HG02763 (cell line): ENCODE measurements at regions not wholly inside any gene's neighbourhood (a gene's known extent, or its start where the extent isn't known, plus 50 kb on each side); places are given as distances from the start of the nearest gene placed in this dataset.

ENCODE experiments used
- ATAC-seq: cut with Tn5 transposase; IDR thresholded peaks from one replicate; pipeline ENCODE4 v1.9.1; 2021; ENCODE audit warnings: mild to moderate bottlenecking, moderate library complexity; ENCODE audit not compliant: unreplicated experiment

DNA sequence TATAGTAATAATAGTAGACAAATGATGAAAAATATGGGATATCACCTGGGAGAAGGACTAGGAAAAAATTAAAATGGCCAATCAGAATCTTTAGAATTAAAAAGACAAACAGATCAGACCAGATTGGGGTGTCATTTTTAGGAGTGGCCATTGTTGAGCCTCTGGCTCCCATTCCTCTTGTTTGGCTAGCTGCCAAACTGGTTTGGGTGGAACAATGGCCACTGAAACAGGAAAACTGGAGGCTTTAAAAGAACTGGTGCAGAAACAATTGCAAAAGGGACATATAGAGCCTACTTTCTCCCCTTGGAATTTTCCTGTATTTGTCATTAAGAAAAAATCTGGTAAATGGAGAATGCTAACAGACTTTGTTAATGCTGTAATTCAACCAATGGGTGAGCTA is 294.8 kb upstream of the DKK2 start:
- ATAC-seq = no peak

DNA sequence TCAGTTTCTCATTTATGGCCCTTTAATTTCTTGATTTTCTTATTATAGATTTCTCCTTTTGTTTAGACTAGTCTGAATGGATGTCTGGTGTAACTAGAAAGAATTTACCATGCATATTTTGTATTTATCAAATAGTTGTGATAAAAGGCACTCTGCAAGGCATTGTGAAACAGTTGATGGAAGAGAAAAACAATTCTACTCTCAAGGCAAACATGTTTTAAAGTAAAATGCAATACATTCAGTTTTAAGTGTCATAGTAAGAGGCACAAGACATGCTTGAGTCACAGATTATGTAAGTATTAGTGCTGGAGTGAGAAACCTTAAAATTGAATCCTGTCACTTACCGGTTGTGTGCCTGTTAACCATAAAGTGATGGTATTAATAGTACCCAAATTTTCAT is 283.3 kb upstream of the DKK2 start:
- ATAC-seq = no peak

DNA sequence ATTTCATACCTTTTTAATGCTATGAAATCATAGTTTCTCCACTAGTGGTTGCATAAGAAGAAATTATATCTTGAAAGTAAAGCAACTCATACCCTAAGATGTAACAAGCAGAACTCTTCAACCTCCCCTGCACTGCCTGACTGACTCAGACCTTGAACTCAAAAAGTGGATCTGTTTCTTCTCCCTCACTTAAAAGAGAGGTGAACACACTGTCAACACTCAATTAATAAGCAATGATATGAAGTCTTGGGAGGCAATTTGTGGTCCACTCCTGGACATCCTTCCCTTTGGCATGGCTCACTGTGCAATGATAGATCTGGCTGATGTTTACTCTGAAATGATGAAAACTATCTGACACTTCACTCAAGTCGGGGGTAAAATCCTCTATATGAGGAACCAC is 282.0 kb upstream of the DKK2 start:
- no peak for ATAC-seq

DNA sequence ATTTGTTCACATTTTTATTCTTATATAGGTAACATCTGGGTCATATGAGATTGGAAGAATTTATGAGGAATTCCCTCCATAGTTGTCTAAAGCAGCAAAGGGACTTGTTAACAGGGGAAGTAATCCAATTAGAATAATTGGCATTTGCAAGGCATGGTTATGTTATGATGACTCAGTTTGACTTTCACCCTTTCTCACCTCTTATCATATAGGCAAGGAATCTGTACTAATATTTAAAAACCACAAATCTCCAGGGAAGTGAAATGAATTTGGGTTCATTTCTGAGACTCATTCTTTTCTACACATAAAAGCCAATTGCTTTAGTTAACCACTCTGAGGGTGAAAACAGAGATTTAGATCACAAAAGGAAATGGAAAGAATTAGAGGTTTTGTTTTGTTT is 281.5 kb upstream of the DKK2 start:
- ATAC-seq = no peak

DNA sequence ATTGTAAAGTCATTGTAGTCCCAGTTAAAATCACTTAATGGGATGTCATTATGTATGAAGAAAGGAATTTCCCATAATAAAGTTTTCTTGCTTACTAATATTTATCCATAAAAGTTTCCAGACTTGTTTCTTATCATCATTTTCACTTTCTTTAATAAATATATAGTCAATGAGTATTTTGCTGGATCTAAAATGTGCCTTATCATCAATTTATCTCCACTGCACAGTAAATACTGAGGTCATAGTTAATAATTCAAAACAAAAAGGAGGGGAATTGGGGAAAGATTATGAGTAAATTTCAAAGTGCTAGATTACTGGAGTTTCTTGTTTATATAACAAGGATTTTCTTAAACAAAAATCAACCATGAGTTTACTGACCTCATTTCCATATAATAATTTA is 279.5 kb upstream of the DKK2 start:
- no peak for ATAC-seq

DNA sequence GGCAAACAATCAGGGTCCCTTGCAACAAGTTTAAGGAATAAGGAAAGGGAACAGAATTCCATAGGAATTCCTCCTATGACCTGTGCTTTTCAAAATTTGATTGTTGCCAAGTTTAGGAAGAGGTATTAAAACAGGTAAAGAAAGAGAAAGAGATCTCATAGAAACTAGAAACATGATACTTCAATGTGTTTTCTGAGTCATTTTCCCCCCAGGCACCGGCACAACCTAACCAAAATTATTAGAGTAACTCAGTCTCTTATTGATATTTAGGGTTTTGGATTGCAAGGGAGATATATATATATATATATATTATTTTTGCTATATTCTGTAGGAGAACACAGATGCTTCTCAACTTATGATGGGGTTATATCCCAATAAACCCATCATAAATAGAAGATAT is 278.0 kb upstream of the DKK2 start:
- ATAC-seq = no peak

DNA sequence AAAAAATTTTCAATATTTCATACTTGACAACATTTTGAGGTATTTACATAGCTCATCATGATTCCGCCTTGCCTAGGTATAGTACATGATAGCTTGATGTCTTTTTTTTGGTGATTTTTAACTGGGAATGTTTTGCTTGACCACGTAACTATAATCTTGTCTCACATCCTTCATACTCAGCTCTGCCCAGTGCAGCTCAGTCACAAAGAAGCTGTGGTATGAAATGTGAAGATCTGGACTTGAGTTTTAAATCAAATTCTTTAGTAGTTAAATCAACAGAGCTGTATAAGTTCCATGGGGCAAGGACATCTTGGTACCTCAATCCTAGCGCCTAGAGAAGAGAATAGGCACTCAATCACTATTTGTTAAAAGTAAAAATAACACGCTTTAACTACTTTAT is 276.3 kb upstream of the DKK2 start:
- ATAC-seq = no peak

DNA sequence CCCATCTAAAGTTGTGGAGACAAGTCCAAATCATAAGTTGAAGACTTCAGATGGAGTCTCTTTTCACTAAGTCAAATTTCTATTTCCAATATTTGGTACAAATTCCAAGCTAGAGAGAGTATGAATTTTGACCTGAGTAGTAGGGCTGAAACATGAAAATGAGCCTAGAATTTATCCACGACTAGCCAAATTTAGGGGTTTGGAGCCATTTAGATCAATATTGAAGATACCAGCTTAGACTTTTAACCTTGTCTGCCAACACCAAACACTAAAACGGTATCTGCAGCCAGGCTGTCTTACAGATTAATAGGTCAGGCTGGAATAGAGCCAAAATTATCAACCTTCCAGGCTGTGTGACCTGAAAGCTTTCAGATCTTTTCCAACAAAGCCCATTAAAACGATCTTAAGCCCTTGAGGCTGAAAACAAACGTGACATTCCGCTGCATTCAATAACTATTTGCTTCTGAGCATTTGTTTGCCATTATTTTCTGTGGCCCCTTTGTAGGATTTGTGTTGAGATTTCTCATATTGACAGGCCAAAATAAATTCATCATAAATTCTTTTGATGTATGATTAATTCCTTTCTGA is 268.7 kb upstream of the DKK2 start:
- no peak for ATAC-seq

DNA sequence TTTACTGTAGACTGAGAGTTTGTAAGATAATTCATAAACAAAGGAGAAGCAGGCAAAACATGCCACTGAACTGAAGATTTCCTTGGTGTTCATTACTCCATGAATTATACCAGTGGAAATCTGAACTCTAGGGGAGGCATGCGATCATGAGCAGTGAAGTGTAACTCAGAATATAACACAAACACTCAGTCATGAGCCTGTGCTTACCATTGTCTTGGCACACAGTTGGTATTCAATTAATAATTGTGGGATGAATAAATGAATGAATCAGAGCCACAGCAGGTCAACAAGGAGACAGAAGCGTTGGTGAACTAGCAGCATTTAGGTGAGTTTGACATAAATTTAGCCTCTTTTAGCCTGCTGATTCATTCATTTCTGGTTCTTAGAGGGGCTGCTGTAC is 263.5 kb upstream of the DKK2 start:
- ATAC-seq = no peak

DNA sequence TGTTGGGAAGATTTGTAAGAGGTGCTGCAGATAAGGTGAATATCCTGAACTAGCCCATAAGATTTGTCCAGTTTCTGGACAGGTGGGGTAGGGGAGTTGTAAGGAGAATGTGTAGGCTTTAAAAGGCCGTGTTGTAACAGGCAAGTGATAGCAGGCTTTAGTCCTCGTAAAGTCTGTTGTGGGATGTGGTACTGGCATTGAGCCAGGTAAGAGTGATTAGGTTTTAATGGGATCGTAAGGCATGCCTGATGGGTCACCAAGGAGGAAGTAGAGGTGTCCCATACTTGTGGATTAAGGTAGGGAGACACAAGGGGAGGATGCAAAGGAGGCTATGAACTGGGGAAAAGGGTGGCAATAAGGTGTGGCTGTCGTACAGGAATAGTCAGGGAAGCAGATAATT is 256.9 kb upstream of the DKK2 start:
- ATAC-seq = no peak

DNA sequence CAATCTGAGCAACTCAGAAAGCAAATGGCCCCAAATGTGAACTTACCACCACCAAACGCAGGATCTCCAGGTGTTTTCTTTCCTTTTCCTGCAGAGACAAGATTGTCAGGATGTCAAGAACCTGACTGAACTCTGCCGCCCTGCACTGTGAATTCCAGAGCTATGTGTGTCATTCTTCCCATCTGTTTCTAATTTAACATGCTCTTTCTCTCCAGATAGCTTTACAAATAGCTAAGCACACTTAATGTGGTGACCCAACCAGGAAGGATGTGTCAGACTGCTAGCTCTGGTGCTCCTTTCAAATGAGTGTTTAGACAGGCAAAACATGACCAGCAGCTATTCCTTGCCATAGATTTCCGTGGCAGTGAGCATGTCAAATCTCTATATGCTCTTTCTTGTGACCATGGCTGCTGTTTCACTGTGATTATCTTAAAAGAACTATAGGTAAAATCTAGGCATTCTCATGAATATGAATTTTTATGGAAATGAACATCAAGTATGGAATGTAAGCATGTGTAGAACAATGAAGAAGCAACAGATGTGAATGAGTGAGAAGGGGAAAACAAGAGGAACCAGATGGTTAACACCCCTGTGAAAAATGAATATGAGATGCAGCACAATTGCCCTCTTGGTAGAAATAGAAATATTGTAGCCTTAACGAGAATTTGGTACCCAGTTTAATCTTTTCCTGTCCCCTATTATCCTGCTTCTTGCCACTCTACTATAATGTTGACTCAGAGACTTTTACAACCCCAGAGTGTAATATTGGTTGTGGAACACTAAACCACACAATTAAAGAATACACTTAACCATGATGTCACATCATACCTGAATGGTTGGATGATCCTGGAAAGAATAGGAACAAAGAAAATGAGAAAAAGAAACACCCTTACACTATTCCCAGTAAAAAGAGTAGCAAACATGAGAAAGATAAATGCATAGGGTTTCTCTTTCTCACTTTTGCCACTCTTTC is 247.8 kb upstream of the DKK2 start:
- ATAC-seq = no peak

DNA sequence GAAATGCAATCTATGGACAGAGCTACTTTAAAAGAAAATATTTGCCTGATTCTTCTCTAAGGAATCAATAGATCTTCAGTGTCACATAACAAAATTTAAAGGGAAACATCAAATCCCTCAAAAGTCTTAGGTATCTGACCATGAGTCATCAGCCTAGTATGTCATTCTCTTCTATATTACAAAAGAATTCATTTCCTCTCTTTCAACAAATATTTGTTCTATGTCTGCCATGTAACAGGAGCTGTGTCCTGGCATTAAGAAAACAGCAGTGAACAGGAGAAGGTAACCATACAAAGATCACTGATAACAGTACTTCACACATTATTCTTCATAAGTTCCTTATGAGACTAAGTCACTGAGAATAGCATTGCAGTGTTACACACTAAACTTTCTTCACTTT is 243.6 kb upstream of the DKK2 start:
- ATAC-seq = no peak

DNA sequence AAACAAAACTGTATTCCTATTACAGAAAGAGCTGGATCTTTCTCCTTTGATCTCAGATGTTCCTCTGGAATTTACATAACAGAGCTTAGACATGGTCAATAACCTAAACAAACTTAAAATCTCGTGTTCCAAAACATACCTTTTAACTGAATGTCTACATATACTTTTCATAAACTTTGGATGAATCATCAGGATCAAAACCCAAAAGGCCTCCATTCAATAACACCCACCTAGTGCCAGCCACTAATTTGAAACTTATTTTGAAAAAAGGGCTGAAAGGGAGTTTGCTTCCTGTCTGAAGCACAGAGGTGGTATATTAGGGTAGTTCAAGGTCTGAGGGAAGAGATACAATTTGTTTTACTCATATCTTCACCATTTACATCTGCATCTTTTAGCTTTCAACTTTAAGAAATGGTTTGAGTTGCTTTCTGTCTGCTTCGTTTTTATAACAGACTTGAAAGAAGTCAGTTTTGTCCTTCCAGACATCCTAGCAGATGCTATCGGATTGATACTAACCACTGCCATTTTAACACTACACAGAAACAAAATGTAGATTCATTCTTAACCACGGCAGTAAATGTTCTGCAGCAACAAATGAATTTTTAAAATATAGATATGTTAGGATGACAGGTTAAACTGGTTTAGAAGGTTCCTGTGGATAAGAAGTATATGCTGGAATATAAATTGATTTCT is 242.8 kb upstream of the DKK2 start:
- ATAC-seq = no peak

DNA sequence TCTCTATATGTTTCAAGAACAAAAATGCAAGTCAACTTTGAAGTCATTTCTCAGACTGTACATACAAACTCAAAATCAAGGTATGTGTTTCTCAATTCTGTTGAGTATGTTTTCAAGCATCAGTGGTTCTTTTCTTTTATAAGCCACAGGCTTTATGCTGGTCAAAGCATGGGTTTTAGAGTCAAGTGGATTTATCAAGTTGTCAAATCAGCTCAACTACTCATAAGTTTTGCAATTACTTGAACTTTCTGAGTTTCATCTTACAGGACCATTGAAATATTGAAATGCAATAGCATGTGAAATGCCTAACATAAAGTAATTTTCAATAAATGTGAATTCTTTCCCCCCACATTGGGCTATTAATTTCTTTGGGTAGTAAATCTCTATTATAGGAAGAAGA is 239.9 kb upstream of the DKK2 start:
- no peak for ATAC-seq

DNA sequence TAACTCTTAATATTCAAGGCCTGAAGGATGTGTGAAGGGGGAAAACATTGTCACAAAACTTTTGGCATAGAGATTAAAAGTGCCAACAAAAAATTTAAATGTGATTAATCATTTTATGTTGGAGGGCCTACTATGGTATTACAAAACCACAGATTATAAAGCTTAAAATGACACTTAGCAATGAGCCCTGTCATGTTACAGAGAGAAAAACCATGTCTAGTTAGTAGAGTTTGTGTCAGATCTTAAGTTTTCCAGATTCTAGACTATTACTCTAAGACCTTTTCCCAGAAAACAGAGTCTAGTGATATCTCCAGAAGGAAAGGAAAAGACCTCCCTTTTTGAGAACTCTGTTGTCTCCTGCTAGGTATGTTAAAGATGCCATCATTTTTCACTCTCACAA is 239.1 kb upstream of the DKK2 start:
- no peak for ATAC-seq

DNA sequence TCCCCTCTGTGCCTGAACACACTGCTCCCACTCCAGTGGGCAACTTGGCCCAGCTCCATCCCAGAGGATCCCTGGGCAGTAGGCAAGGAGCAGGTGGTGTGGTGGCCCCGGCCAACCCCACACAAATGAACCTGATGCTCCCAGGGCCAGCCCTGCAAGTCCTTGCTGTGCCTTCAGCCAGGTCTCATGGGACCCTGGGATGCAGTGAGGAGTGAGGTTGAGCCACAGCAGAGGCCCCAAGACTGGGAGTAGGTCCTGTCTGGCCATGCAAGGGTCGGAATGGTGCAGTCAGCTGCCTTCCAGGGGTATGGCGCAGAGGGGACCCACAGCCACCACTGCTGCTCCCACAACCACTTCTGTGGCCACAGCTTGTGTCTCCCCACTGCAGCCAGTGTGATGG is 234.5 kb upstream of the DKK2 start:
- ATAC-seq = no peak

DNA sequence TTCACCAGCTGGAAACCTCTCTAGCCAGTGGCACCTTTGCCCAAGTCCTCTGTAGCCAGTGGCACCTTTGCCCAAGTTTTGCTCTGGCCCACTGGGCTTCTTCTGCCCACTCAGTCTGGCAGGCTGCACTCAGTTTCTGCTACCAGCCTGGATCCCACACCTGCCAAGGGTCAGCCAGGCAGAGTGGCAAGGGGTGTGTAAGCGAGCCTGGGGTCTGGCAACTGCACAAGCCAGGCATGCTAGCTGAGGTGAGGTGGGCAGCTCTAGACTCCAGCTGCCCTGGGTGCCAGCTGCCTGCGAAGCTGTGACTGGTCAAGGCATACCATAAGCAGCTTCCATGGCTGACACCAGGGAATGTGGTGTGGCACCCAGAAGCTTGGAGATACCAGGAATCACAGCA is 233.1 kb upstream of the DKK2 start:
- ATAC-seq = no peak

DNA sequence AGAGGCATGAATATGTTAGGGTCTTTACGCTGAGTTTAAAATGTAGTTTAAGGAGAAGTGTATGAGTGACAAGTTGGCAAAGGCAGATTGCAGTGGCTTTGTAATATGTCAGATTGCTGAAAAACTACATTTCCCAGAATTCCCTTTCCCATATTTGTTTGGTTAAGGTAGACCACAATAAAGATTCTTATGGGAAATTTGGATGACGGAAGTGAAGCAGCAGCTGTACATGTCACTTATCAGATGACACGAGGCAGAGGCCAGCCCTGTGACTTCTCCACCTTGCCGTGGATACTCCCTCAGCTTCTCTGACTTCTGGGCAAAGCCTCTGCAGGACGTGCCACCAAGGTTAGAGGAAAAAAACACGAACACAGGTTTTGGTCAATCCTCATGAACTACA is 229.7 kb upstream of the DKK2 start:
- no peak for ATAC-seq

DNA sequence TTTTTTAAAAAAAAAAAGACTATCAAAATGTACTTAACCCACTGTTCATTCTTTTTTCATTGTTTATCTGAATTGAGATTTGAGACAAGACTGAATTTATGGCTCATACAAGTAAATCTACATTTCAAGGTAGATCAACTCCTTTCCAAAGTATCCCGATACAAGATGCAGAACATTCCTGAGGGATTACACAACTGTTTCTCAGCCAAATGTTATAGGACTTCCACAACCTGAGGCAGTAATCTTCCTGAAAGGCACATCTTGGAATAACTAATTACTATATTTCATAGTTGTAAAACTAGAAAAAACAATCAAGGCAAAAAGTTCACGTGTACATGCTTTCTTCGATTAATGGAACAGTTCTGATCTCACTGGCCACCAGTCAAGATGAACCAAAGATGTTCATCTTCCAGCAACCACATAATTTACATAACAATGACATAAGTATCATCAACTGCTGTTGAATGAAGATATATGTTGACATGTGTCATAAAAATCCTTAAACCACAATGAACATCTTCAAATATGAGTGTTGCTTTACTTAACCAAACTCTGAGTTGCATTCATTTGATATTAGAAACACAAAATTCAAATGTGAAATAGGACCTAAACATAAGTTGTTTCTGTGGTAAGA is 225.2 kb upstream of the DKK2 start:
- no peak for ATAC-seq

DNA sequence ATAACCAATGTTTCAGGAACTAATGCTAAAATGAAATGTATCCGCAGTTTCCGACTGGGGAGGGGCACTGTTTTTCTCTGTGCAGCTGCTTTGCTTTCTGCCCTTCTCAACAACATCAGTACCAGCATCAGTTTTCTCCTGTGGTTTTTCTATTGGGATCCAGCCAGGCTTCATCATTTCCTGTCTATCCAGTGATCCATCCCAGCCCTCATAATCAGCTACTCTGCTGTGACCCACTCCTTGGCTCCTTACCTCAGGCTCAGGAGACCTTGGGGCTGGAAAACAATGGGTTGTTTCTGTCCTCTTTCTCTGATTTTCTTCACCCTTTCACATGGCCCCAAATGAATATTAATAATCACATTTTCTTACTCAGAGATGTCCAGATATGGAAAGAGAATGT is 222.2 kb upstream of the DKK2 start:
- no peak for ATAC-seq

DNA sequence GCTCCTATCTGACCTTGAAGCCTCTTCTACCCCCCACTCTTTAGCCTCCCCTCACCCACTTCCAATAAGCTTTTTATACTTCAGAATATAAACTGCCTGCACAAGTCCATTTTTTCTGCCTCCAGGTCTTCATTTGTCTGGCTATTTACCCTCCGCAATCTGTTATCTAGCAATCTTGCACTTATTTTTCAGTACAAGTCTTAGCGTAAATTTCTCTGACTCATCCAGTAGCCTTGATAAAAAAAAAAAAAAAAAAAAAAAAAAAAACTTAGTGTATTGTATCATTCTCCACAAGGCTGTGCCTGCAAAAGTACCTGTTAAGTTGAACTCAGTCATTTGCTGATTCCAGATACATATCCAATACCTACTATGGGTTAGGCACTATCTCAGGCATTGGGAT is 219.5 kb upstream of the DKK2 start:
- ATAC-seq = no peak

DNA sequence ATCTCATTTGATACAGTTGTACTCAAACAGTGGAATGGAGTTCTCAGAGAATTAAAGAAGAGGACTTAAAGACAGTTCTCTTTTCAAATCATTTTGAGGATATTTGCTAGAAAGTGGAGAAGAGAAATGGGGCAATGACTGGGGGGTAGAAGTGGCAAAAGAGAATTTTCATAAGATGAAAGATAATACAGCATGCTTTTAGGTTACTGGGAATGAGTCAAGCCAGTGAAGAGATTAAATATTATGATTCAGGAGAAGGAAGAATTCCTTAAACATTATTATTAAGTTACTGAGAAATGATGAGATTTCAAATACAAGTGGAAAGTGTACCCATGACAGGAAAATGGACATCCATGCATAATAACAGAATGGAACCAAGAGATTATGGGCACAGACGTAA is 219.0 kb upstream of the DKK2 start:
- no peak for ATAC-seq
